ENCODE measurements at regions not wholly inside any gene's neighbourhood (a gene's known extent, or its start where the extent isn't known, plus 50 kb on each side); places are given as distances from the start of the nearest gene placed in this dataset.

DNA sequence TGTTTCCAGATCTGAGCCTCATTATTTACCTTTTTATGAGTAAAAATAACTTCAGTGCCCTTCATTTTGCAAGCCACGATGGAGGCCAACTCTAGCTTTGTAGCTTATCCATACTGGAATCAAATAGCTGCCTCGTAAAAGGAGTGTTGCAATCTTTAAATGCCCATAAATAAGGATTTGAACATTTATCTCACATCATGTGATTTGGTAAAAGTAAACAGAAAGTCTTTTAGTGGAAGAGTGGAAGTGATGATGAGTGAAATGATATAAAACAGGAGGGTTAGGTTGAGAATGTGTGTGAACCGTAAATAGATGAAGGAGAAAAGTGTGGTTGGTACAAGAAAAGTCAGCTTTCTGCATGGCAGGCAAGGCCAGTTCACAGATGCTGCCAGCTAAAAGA lies 348.9 kb downstream of the OSR1 start:
- Histone ChIP-seq H3K4me1 (ENCODE audit: insufficient read depth, low read length) (peaks cover 17% of the 10 kb centered on the region), H3K9me2 (replicated peaks; ENCODE audit: low read length) (no peaks in the 10 kb centered on the region), H3K36me3 (ENCODE audit: low read depth, low read length) (no peaks in the 10 kb centered on the region), H2AFZ (ENCODE audit: low read length) (no peak overlapping the region), H3K79me2 (ENCODE audit: low read length) (no peaks in the 10 kb centered on the region), H3K9ac (ENCODE audit: low read length) (no peak overlapping the region), H3K27ac (ENCODE audit: low read length) (peak overlapping the region; percentile 57), H3K4me2 (ENCODE audit: low read length) (no peak overlapping the region; the same call in 1 of the 2 replicates), H3K9me3 (ENCODE audit: low read length) (no peaks in the 10 kb centered on the region), H3F3A (ENCODE audit: low read length, unreplicated experiment) (no peaks in the 10 kb centered on the region), H3K27me3 (ENCODE audit: low read length) (no peaks in the 10 kb centered on the region), H3K4me3 (ENCODE audit: low read length) (no peak overlapping the region), H4K20me1 (ENCODE audit: low read length) (no peaks in the 10 kb centered on the region)
- ChIA-PET POLR2A (ENCODE audit: unreplicated experiment) (no interaction called here), CTCF (no interaction called here)
- no TSS peak for BruUV-seq (replicated peaks)
- TF ChIP-seq EZH2phosphoT487 (IDR thresholded peaks at IDR 0.05; ENCODE audit: borderline replicate concordance, low read length) (no peak), EZH2 (IDR thresholded peaks at IDR 0.05; ENCODE audit: low read length, unreplicated experiment) (no peak)
- TF ChIP-seq, protein P1, sequence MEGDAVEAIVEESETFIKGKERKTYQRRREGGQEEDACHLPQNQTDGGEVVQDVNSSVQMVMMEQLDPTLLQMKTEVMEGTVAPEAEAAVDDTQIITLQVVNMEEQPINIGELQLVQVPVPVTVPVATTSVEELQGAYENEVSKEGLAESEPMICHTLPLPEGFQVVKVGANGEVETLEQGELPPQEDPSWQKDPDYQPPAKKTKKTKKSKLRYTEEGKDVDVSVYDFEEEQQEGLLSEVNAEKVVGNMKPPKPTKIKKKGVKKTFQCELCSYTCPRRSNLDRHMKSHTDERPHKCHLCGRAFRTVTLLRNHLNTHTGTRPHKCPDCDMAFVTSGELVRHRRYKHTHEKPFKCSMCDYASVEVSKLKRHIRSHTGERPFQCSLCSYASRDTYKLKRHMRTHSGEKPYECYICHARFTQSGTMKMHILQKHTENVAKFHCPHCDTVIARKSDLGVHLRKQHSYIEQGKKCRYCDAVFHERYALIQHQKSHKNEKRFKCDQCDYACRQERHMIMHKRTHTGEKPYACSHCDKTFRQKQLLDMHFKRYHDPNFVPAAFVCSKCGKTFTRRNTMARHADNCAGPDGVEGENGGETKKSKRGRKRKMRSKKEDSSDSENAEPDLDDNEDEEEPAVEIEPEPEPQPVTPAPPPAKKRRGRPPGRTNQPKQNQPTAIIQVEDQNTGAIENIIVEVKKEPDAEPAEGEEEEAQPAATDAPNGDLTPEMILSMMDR (conservative IDR thresholded peaks at IDR 0.05; ENCODE audit: low read depth, low read length): no peak
- peak; percentile 76 for ATAC-seq
- intact Hi-C loops (cut with micrococcal nuclease): loop anchor here (1.0 kb wide), 2 partner anchors 38 to 91 kb away; no protein-coding TSS in a partner anchor
- DNase-seq: peak; percentile 92

DNA sequence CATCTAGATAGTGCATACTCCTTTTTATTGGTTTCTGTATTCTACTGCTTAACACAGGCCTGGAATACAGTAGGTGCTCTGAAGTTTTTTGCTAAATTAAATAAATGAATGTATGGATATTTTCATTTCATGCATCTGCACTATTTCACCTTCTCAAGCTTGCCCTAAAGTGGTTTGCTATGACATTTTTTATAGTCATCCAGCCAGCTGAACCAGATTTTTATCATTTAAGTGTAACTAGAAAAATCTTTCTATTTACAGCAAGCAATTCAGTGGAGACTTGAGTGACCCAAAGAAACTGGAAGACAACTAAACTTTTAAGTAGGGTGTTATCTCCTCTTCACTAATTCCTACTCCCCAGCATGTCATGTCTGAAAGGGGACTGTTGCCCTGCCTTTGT lies 354.9 kb downstream of the OSR1 start:
- Histone ChIP-seq H3K27ac (ENCODE audit: low read length) (no peak overlapping the region), H2AFZ (ENCODE audit: low read length) (no peak overlapping the region), H3K4me3 (ENCODE audit: low read length) (no peak overlapping the region), H3K4me2 (ENCODE audit: low read length) (no peak overlapping the region), H3K9me3 (ENCODE audit: low read length) (no peaks in the 10 kb centered on the region), H3K9ac (ENCODE audit: low read length) (no peak overlapping the region), H3K36me3 (ENCODE audit: low read depth, low read length) (no peaks in the 10 kb centered on the region), H4K20me1 (ENCODE audit: low read length) (no peaks in the 10 kb centered on the region), H3K27me3 (ENCODE audit: low read length) (no peaks in the 10 kb centered on the region), H3K9me2 (replicated peaks; ENCODE audit: low read length) (no peaks in the 10 kb centered on the region), H3K79me2 (ENCODE audit: low read length) (no peaks in the 10 kb centered on the region), H3F3A (ENCODE audit: low read length, unreplicated experiment) (no peaks in the 10 kb centered on the region), H3K4me1 (ENCODE audit: insufficient read depth, low read length) (peaks cover under 1% of the 10 kb centered on the region; the same call in 1 of the 2 replicates)
- ATAC-seq: no peak
- ChIA-PET CTCF (no interaction called here), POLR2A (ENCODE audit: unreplicated experiment) (interaction anchor here (0.7 kb wide), 1 partner anchor 12 kb away, joined by 9 read pairs; no protein-coding TSS in a partner anchor)
- intact Hi-C loops (cut with micrococcal nuclease): no loop called here
- DNase-seq: no peak
- BruUV-seq (replicated peaks): no TSS peak
- TF ChIP-seq, protein P1 (conservative IDR thresholded peaks at IDR 0.05; ENCODE audit: low read depth, low read length): no peak
- TF ChIP-seq EZH2 (IDR thresholded peaks at IDR 0.05; ENCODE audit: low read length, unreplicated experiment) (no peak), EZH2phosphoT487 (IDR thresholded peaks at IDR 0.05; ENCODE audit: borderline replicate concordance, low read length) (no peak)

DNA sequence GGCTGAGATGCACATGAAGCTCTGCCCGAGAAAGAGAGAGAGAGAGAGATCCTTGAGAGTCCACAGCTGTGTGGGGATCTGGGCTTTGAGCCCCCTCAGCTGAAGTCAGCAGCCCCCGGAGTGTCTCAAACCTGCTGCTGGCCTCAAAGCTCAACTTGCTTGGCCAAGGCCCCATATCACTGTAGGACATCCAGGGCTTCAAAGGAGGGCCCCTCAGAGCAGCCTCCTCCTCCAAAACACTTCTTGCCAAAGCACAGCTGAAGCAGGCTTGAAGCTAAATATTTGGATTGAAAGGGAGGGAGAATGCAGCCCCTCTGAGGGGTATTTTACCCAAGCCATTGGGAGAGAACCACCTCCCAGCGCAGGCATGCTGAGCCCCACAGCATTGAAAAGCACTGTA lies 357.6 kb downstream of the OSR1 start:
- Histone ChIP-seq H3K9me2 (replicated peaks; ENCODE audit: low read length) (no peaks in the 10 kb centered on the region), H3K9ac (ENCODE audit: low read length) (no peak overlapping the region), H3K27ac (ENCODE audit: low read length) (no peak overlapping the region), H3F3A (ENCODE audit: low read length, unreplicated experiment) (no peaks in the 10 kb centered on the region), H3K4me3 (ENCODE audit: low read length) (no peak overlapping the region), H3K27me3 (ENCODE audit: low read length) (no peaks in the 10 kb centered on the region), H4K20me1 (ENCODE audit: low read length) (no peaks in the 10 kb centered on the region), H3K4me1 (ENCODE audit: insufficient read depth, low read length) (no peaks in the 10 kb centered on the region), H3K79me2 (ENCODE audit: low read length) (no peaks in the 10 kb centered on the region), H3K4me2 (ENCODE audit: low read length) (no peak overlapping the region), H3K36me3 (ENCODE audit: low read depth, low read length) (no peaks in the 10 kb centered on the region), H2AFZ (ENCODE audit: low read length) (no peak overlapping the region), H3K9me3 (ENCODE audit: low read length) (no peaks in the 10 kb centered on the region)
- TF ChIP-seq EZH2phosphoT487 (IDR thresholded peaks at IDR 0.05; ENCODE audit: borderline replicate concordance, low read length) (no peak), EZH2 (IDR thresholded peaks at IDR 0.05; ENCODE audit: low read length, unreplicated experiment) (no peak)
- TF ChIP-seq, protein P1 (conservative IDR thresholded peaks at IDR 0.05; ENCODE audit: low read depth, low read length): no peak
- BruUV-seq (replicated peaks): no TSS peak
- no peak for ATAC-seq
- DNase-seq: no peak
- POLR2A ChIA-PET (ENCODE audit: unreplicated experiment): no interaction called here
- CTCF ChIA-PET: no interaction called here
- intact Hi-C loops (cut with micrococcal nuclease): no loop called here
